HG03558 (cell line): ENCODE measurements at regions not wholly inside any gene's neighbourhood (a gene's known extent, or its start where the extent isn't known, plus 50 kb on each side); places are given as distances from the start of the nearest gene placed in this dataset.
"Not testable (repeated sequence)": the region's sequence is repeated elsewhere in the genome, so short reads cannot be mapped to it uniquely, and the experiment has no call there.

Experiments used
- ATAC-seq: cut with Tn5 transposase; IDR thresholded peaks from one replicate; pipeline ENCODE4 v1.9.1; 2021; ENCODE audit warnings: moderate number of reproducible peaks; ENCODE audit not compliant: unreplicated experiment; ENCODE audit errors: extremely low read depth

DNA sequence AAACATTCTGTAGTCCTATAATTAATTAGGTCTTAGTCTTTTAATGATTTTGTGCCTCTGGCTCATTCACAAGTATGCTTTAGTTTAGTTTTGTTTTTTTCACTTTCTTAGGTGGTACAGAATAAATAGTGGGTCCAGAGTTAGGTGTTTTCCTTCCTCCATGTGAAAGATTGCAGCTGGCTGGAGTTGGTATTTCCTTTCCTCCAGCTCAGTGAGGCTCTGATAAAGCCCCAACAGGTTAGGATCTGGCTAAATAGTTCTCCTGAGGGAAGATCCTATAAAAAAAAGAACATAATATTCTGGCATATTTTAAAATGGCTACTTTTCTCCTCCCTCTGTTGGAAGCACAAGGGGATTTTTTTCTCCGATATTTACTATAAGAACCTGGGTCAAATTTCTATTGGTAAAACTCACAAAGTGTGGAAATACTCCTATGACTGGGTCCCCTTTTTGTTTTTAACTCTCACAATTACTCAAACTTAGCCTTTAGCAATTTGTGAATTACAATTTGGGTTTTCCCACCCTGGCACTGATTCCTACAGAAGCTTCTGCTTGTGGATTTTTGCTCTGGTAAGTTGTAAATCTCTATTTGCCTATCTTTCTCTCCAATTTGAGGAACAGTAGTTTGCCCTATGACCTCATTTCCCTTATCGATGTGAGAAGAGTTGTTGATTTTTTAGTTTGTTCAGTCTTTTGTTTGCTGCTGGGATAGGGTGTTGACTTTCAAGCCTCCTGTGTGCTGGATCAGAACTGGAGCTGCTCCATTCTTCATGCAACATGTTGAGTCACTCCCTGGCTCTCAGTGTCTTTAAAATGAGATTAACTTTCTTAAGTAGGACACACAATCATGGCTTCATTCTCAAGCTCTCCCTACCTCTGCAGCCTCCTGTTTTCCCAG lies 500.9 kb downstream of the RNF144A start:
- ATAC-seq = no peak

GRCh38 chr2:7419186-7419585 lies 502.0 kb downstream of the RNF144A start:
- no peak for ATAC-seq

GRCh38 chr2:7419814-7420311 lies 502.7 kb downstream of the RNF144A start:
- ATAC-seq = no peak

DNA sequence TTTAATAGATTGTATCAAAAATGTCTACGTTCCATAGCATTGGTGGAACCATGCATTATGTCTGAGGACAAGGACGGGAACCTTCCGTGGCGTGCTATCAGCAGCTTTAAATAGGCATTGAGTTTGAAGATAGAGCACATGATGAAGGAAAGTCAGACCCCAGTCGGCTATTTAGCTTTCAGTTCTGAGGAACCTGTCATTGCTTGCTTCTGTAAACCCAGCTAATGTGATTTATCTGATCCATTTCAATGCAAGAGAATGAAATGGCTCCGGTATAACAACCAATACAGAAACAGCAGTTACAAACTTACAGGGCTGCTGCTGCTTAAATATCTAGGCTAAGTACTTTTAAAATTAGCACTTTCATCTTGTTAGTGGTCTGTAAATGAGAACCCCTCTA lies 503.3 kb downstream of the RNF144A start:
- ATAC-seq = no peak

GRCh38 chr2:7424481-7424880 lies 507.3 kb downstream of the RNF144A start:
- ATAC-seq = no peak

DNA sequence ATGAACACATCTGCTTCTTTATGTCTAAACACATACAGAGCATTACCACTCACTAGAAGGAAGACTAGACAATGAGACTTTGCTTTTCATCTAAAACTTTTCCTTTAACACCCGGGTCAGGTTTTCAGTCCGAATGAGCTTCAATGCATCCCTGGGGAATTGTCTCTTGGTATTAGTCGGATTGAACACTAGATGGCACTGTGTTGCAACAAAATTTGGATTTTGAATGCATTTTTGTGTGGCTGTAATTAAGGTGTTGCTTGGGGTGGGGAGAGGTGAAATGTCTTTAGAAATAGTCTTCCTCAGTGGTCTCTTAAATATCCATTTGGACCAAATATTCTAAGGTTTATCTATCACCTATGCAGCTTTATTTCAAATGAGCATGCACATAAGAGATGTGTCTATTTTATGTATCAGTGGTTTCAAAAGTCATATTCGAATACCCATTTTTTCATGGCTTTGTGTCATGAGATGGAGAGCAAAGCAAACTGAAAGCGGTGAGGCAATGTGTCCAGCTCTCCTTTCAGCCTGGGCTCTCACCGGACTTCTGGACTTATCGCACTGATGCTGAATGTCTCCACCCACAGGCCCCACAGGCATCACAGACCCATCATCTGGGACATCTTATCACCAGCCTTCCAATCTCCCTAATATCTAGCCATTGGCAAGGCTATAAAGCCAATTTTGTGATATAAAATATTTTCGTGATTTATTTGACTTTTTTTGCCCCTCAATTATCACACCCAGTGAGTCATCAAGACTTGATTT lies 510.3 kb downstream of the RNF144A start:
- no peak for ATAC-seq

- ATAC-seq = no peak
Observed at GRCh38 chr2:7428454-7429204, 511.4 kb downstream of the RNF144A start.

DNA sequence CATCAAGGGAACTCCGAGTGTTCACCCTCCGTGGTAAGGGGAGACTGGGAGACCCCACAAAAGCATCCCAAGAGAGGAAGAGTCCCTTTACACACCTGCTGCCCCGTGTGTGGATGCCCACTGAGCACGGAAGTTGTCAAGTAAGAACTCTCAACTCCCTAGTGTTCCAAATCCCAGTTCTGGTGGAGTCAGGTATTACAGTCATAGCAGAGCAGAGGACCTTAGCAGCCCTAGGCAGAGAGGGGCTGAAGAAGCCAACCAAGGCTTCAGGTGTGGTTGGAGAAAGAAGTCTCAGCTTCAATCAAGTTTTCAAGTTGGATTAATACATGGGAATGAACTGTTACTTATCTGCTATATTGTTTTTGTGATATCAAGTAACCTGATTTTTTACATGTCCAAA lies 512.5 kb downstream of the RNF144A start:
- ATAC-seq = no peak

- ATAC-seq = no peak
Observed at GRCh38 chr2:7430421-7430868, 513.2 kb downstream of the RNF144A start.

- ATAC-seq = no peak
Observed at GRCh38 chr2:7430869-7431641, 513.8 kb downstream of the RNF144A start.

DNA sequence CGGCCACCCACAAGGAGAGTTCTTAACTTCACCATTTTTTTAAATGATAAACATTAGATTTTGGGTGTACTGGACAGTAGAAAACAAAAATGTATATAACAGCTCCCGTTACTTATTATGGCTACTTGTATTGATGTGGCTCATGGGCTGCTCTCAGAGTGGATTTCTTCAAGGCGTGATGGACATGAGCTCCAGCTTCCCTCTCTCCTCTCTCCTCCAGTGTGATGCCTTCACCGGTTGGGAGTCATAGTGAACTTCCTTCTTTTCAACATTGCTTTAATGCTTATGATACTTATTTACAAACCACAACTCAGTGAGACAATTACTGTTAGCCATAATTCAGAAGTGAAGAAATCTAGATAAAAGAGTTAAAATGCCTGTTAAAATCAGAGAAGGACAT lies 515.2 kb downstream of the RNF144A start:
- no peak for ATAC-seq

DNA sequence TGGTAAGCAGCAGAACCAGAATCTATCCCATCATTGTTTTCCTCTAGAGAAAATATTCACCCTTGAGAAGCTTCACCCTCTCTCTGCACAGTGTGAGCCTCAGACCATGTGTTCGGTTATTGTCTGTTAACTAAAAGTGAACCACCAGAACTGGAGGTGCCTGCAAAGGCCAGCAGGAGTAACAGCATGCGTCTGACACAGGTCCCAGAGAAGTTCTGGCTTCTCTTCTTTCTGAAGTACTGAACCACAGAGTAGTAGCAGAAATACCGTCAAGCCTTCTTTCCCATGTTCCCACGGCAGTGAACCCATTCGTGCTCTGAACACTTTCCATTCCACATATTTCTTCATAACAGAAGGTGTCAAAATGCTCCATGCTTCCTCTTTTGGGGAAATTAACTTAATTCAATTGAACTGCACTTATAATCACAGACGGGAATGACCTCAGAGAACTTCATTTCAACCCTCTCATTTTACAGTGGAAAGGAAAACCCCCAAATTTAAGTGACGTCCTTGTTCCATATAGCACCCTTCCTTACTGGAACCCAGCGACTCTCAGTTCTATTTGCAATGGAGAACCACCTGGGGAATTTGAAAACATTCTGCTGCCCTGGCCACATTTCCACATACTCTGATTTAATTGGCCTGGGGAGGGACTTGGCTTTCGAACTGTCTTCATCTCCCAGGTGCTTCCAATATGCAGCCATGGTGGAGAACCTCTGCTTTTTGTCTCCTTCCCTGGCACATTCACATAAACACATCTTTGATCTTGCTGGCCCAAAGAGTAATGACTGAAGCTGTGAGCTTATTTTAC lies 519.1 kb downstream of the RNF144A start:
- ATAC-seq = no peak

DNA sequence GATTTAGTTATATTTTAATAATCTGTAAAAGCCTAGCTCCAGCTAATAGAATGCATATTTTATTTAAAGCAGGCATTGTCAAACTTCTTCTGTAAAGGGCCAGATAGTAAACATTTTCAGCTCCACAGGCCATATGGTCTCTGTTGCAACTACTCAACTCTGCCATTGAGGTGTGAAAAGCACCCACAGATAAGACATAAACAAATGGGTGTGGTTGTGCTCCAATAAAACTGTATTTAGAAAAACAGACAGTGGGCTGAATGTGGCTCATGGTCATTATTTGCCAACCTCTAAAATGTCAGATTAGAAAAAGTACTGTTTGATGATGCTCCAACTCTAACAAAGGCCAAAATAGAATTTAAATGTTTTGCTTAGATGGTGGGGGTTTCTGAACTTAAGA lies 519.9 kb downstream of the RNF144A start:
- ATAC-seq = no peak

- ATAC-seq = no peak
Observed at GRCh38 chr2:7437716-7438632, 520.8 kb downstream of the RNF144A start.

DNA sequence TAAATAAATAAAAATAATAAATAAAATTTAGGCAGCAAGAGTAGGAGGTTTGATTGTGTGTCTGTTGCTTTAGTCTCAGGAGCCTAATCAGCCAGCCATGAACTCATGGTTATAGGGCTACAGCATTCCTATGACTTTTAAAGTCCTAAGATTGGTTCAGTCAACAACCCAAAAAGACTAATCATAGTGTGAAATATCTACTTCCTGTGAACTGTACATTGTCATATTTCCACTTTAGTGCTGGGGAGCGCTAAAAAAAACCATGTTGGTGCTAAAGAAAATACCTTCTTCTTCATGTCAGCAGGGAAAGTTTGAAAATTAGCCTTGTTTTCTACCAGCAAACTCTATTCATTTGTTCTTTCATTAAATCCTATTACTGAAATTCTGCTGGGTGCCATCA lies 521.6 kb downstream of the RNF144A start:
- no peak for ATAC-seq

DNA sequence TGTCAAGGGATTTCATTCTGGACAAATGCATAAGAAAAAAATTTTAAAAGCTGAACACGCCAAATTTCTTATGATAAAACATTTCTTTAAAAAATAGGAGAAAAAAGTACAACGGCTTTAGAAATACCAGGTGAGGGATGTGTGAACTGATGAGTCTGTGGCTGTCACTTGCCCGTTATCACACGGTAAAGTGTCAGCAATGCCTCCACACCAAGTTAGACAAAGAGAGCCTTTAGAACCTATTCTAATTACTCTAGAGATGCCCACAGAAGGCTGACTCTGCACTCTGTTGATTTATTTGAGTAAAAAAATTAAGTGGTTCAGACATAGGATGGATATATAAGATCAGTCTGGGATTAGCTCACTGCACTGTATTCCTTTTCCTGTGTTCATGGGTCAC lies 523.8 kb downstream of the RNF144A start:
- ATAC-seq = no peak

- not testable (repeated sequence) for ATAC-seq
Observed at GRCh38 chr2:7441841-7442240, 524.6 kb downstream of the RNF144A start.

DNA sequence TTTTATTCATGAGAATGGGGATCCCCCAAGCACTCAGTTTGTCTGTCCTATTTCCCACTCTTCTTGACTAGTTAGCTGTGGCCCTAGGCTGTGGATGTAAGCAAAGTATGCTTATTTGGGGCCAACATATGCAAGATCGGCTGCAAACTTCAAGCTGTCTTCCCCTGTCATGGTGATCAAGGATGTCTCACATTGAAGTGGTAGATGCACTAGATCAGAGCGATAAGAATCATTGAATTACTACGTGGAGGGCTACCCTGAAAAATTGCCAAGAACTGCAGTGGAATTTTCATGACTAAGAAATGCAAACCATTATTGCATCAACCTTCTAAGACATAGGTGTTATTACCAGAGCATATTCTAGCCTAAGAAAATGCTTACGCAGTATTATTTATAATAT lies 527.4 kb downstream of the RNF144A start:
- ATAC-seq = no peak
